WI38 (cell line): ENCODE measurements at regions not wholly inside any gene's neighbourhood (a gene's known extent, or its start where the extent isn't known, plus 50 kb on each side); places are given as distances from the start of the nearest gene placed in this dataset.

ENCODE experiments used
- H3K4me3 ChIP-seq: 2 replicates; pipeline ENCODE4 v1.5.1; 2011; ENCODE audit warnings: low read depth, mild to moderate bottlenecking, control low read depth, low read length
- CTCF ChIP-seq: IDR thresholded peaks from 2 replicates; pipeline ENCODE4 v1.5.1; 2012; ENCODE audit warnings: low read depth, mild to moderate bottlenecking, control low read depth, low read length

- no peak for TF ChIP-seq CTCF
- no peak overlapping the region for H3K4me3 ChIP-seq
Measured at GRCh38 chr20:40072907-40073306, 616.1 kb downstream of the MAFB start.

GRCh38 chr20:40056171-40056570 lies 632.9 kb downstream of the MAFB start:
- no peak overlapping the region for H3K4me3 ChIP-seq

DNA sequence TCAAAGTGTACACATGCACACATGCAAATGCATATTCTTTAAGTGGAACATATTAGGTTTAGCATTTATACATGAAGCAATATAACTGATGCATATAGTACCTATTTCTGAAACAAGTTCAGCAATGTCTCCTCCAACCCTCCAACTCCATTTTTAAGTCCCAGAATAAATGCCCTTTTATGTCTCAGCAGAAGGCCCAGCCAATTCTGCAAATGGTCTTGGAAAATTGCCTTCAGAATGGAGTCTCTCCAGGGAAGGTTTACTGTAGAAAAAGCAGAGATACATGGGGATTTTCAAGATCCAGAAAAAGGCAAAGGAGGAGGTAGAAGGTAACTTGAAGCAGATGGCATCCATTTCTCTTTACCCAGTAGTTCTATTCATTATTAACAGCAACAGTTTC lies 633.3 kb downstream of the MAFB start:
- TF ChIP-seq CTCF: no peak
- no peak overlapping the region for H3K4me3 ChIP-seq

More at GRCh38 chr20:40056171-40056570, 632.9 kb downstream of the MAFB start:
- no peak for TF ChIP-seq CTCF

GRCh38 chr20:40054311-40054710 lies 634.7 kb downstream of the MAFB start:
- TF ChIP-seq CTCF: no peak
- H3K4me3 ChIP-seq: no peak overlapping the region

GRCh38 chr20:40050596-40050995 lies 638.4 kb downstream of the MAFB start:
- no peak for TF ChIP-seq CTCF
- no peak overlapping the region for H3K4me3 ChIP-seq

GRCh38 chr20:40049854-40050253 lies 639.2 kb downstream of the MAFB start:
- no peak for TF ChIP-seq CTCF
- no peak overlapping the region for H3K4me3 ChIP-seq

DNA sequence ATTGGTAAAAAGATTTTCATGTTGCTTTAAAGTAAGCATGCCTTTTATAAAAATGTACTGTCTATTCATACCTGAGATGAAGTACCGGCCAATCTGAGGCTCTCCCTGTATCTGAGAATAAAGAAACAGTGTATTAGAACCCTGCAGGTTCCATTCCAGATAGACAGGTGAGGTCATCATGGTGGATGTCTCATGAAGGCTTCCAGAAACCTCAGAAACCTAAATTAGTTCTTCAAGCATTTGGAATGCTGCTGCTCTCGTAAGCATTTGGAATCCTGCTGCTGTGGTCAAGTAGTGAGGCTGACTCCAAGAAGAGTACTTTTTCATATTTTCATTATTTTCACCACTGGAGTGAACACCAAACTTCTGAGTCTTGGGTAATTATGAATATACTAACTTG lies 642.3 kb downstream of the MAFB start:
- no peak for TF ChIP-seq CTCF
- no peak overlapping the region for H3K4me3 ChIP-seq

GRCh38 chr20:40037511-40037910 lies 651.5 kb downstream of the MAFB start:
- no peak overlapping the region for H3K4me3 ChIP-seq
- TF ChIP-seq CTCF: no peak
